A673 (cell line): ENCODE measurements at regions not wholly inside any gene's neighbourhood (a gene's known extent, or its start where the extent isn't known, plus 50 kb on each side); places are given as distances from the start of the nearest gene placed in this dataset.

Experiments
- BruUV-seq: library from RNA; stranded (reverse); fragments of 400-500 nt; replicated peaks from 2 replicates; lab custom pipeline; 2021; lab: Mats Ljungman, UMichigan
- CTCF ChIA-PET: fragments of 300-600 bp; sonication (Branson Sonifier 250); formaldehyde crosslinking; loops from one replicate; lab custom pipeline; 2022; ENCODE audit warnings: antibody characterized with exemption; lab: Charles Lee
- POLR2A ChIA-PET: fragments of 300-600 bp; sonication (Branson Sonifier 250); formaldehyde crosslinking; loops from one replicate; lab custom pipeline; 2022; ENCODE audit warnings: antibody characterized with exemption; ENCODE audit not compliant: low non-redundant PET; lab: Charles Lee
- DNase-seq: peaks from one replicate; pipeline ENCODE4 v3.0.0-alpha.2; 2015; ENCODE audit warnings: low spot score
- H3K27ac ChIP-seq: fragments of 200-600 bp; sonication (generic); 2 replicates; pipeline ENCODE4 v1.5.1; 2016; ENCODE audit warnings: mixed run types, low read depth, mild to moderate bottlenecking, mixed read lengths, antibody characterized with exemption, low read length; ENCODE audit not compliant: poor library complexity, severe bottlenecking
- H3K27me3 ChIP-seq: fragments of 200-600 bp; sonication (generic); replicated peaks from 2 replicates; pipeline ENCODE4 v1.6.1; 2017; ENCODE audit warnings: mixed run types, low read depth, mild to moderate bottlenecking, mixed read lengths, antibody characterized with exemption, low read length; ENCODE audit not compliant: insufficient read depth, poor library complexity
- H3K36me3 ChIP-seq: fragments of 200-600 bp; sonication (generic); 2 replicates; pipeline ENCODE4 v1.6.1; 2016; ENCODE audit warnings: mixed run types, mild to moderate bottlenecking, mixed read lengths, antibody characterized with exemption, low read length; ENCODE audit not compliant: insufficient read depth, poor library complexity, severe bottlenecking
- H3K4me1 ChIP-seq: fragments of 200-600 bp; sonication (generic); 2 replicates; pipeline ENCODE4 v1.6.1; 2017; ENCODE audit warnings: mixed run types, mild to moderate bottlenecking, mixed read lengths, antibody characterized with exemption, low read length; ENCODE audit not compliant: insufficient read depth, poor library complexity, severe bottlenecking
- H3K4me3 ChIP-seq: fragments of 200-600 bp; sonication (generic); 2 replicates; pipeline ENCODE4 v1.5.1; 2016; ENCODE audit warnings: low read depth, mixed run types, mild to moderate bottlenecking, mixed read lengths, low read length; ENCODE audit not compliant: poor library complexity, severe bottlenecking
- H3K9me3 ChIP-seq: fragments of 200-600 bp; sonication (generic); 2 replicates; pipeline ENCODE4 v1.6.1; 2016; ENCODE audit warnings: mixed run types, low read depth, mild to moderate bottlenecking, mixed read lengths, antibody characterized with exemption, low read length; ENCODE audit not compliant: poor library complexity, severe bottlenecking
- CTCF ChIP-seq: fragments of 300-800, 200-600 bp; sonication (generic); conservative IDR thresholded peaks from 2 replicates; pipeline ENCODE4 v1.5.1; 2017; ENCODE audit warnings: low read depth, mild to moderate bottlenecking, antibody characterized with exemption, low read length, moderate library complexity, mixed read lengths
- EZH2 ChIP-seq: fragments of 200-600 bp; sonication (generic); IDR thresholded peaks from 2 replicates; pipeline ENCODE4 v1.6.1; 2017; ENCODE audit warnings: borderline replicate concordance, low read depth, mild to moderate bottlenecking, mixed read lengths, antibody characterized with exemption, low read length; ENCODE audit not compliant: poor library complexity, severe bottlenecking
- intact Hi-C: fragments of 100-400 bp; cut with micrococcal nuclease; formaldehyde crosslinking; loops from one replicate; pipeline ENCODE4 v1.10.0; 2022; ENCODE audit not compliant: unreplicated experiment

- Histone ChIP-seq H3K4me1 (no peaks in the 10 kb centered on the region), H3K9me3 (peaks cover 3% of the 10 kb centered on the region), H3K36me3 (no peaks in the 10 kb centered on the region), H3K27me3 (no peaks in the 10 kb centered on the region), H3K27ac (no peak overlapping the region), H3K4me3 (no peak overlapping the region)
- DNase-seq = no peak
- ChIA-PET CTCF (no interaction called here), POLR2A (no interaction called here)
- intact Hi-C loops = no loop called here
- BruUV-seq = no TSS peak
- TF ChIP-seq CTCF (no peak), EZH2 (no peak)
Measured at GRCh38 chr5:130796902-130797301, 368.2 kb downstream of the HINT1 start.

GRCh38 chr5:130796032-130796431 lies 369.0 kb downstream of the HINT1 start:
- no peak for DNase-seq
- Histone ChIP-seq H3K4me3 (no peak overlapping the region), H3K36me3 (no peaks in the 10 kb centered on the region), H3K27me3 (no peaks in the 10 kb centered on the region), H3K4me1 (no peaks in the 10 kb centered on the region), H3K9me3 (peaks cover under 1% of the 10 kb centered on the region), H3K27ac (no peak overlapping the region)
- POLR2A ChIA-PET = no interaction called here
- CTCF ChIA-PET = no interaction called here
- no TSS peak for BruUV-seq
- intact Hi-C loops = no loop called here
- TF ChIP-seq CTCF (no peak), EZH2 (no peak)

- no peak overlapping the region for H3K27ac ChIP-seq
- DNase-seq = no peak
- no TSS peak for BruUV-seq
- H3K27me3 ChIP-seq = no peaks in the 10 kb centered on the region
- H3K9me3 ChIP-seq = no peaks in the 10 kb centered on the region
- intact Hi-C loops = no loop called here
- no peaks in the 10 kb centered on the region for H3K36me3 ChIP-seq
- TF ChIP-seq EZH2 = no peak
- no peak for TF ChIP-seq CTCF
- ChIA-PET CTCF (no interaction called here), POLR2A (no interaction called here)
- H3K4me3 ChIP-seq = no peak overlapping the region
- H3K4me1 ChIP-seq = no peaks in the 10 kb centered on the region
Measured at GRCh38 chr5:130795037-130795436, 370.0 kb downstream of the HINT1 start.
